DMS79 treated with DMSO at 0.1 percent for 48 hours (cell line): ENCODE measurements at regions not wholly inside any gene's neighbourhood (a gene's known extent, or its start where the extent isn't known, plus 50 kb on each side); places are given as distances from the start of the nearest gene placed in this dataset.

Experiments
- DNase-seq: peaks from one replicate; lab custom pipeline; 2025; lab: John Stamatoyannopoulos, UW

DNA sequence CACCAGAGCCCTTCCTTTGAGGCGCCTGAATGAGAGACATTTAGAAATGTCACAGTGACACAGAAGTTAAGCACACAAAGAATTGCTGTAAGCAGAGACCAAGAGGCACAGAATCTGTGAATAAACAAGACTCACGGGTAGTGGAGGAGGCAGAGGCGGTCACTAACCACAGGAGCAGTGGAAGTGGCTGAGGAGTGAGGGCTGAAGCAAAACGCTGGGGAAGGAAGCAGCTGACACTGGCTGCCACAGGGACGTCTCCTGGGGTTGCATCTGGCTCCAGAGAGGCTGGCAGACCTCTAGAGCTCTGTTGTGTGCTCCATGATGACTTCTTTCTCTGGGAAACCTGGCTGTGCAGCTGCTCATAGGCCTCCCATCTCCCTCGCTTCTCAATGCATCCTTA is 65.0 kb upstream of the SLC2A12 start:
- no peak for DNase-seq

DNA sequence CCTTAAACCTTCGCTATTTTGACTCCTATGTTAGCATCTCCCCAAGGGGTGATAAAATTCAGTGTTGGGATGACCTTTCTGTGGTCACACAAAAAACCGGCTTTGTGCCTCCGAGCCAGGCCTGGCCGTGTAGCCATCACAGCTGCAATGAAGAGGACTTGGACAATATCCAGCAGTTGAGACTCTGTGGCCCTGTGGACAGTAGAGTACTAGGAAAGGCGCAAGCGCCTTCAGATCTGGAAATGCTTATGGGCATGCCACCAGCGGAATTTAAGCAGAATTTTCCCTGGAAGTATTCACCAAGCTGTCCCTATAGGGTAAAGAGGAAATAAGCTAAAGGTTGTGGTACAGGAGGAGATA is 63.3 kb upstream of the SLC2A12 start:
- DNase-seq: no peak

DNA sequence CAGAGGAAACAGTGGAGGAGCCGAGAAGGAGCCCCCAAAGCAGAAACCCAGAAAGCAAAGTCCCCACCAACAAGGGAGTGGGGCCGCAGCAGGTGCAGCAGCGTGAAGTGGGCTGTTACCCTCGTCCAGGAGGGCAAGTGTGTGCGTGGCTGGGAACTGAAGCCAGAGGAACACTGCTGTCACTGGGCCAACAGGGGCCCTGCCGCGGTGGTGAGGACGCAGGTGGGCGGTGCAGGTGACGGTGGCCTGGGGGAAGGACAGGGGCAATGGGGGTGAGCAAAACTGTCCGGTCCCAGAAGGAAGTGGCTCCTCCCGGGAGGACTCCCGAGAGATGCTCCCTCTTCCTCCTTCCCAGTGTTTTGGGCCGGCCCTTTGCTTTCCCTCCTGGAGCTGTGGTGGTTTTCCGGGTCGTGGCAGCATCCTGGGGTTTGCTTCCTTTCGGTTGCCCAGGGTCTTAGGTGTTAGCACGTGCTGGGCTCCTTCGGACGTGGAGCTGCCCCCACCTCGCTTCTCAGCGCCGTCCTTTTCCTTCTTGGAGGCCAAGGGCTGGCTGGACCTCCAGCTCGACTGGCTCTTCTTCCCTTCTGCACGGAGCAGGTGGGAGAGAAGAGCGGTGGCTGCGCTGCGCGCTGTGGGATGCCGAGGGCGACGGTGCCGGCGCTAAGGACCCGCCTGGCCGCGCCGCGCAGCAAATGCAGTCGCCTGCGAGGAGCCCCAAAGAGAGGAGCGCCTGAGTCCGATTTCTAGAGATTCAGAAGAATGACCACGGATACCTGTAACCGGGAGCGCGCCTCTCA is 62.7 kb upstream of the SLC2A12 start:
- DNase-seq: no peak

DNA sequence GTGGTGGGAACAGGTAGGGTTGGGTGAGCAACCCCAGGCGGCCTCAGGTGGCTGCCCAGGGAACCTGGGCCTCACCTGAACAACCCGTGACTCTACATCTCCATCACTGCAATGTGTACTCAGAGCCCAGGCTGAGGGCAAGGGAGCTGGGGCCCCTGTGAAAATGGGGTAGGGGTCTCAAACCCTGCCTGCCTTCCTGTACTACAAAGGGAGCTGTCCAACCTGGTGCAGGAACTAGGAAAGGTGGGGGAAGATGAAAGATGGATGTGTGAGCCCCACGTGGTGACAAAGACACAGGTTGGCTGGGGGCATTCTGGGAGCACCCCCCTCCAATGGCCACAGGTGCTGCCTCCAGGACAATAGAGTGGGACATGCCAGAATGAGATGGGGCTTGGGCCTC is 62.1 kb upstream of the SLC2A12 start:
- DNase-seq: no peak

DNA sequence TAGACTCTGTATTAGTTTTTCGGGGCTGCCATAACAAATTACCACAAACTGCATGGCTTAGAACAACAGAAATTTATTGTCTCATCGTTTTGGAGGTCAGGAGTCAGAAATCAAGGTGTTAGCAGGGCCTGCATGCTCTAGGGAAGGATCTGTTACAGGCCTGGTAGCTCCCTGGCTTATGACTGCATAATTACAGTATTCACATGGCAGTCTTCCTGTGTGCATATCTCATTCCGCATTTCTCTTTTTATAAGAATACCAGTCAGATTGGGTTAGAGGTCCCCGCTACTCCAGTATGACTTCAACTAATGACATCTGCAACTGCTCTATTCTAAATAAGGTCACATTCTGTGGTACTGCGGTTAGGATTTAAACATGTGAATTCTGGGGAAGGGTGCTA is 59.3 kb upstream of the SLC2A12 start:
- DNase-seq: no peak

DNA sequence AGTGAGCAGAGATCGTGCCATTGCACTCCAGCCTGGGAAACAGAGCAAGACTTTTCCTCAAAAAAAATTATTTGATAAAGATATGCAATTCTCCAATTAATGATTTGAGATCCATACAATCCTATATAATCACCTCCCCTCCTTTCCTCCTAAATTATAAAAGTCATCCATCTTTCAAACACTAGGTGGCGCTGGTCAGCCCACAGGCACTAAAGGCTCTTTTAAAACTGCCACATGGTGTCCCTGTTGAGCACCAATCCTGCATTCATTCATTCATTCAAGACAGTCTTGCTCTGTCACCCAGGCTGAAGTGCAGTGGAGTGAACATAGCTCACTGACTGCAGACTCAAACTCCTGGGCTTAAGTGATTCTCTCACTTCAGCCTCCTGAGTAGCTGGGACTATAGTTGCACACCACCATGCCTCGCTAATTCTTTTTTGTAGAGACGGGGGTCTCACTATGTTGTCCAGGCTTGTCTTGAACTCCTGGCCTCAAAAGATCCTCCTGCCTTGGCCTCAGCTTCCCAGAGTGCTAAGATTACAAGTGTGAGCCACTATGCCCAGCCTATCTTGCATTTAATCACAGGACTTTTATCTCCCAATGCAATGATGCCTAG is 58.7 kb upstream of the SLC2A12 start:
- no peak for DNase-seq

DNA sequence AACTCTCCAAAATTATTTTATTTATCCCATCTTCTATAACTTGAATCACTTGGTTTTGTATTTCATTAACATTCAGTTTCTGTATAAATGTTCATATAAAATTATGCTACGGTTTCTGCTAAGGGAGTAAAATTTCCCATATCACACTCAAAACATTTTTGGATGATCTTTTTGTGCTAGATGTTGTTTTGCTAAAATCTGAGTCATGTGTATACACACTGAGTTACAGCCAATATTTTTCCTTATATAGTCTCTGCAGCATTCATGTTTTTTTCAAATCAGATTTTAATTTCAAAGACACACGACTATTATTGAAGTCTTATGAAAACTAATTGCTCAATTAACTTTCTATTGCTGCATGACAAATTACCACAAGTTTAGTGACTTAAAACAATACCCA is 54.3 kb upstream of the SLC2A12 start:
- DNase-seq: no peak

DNA sequence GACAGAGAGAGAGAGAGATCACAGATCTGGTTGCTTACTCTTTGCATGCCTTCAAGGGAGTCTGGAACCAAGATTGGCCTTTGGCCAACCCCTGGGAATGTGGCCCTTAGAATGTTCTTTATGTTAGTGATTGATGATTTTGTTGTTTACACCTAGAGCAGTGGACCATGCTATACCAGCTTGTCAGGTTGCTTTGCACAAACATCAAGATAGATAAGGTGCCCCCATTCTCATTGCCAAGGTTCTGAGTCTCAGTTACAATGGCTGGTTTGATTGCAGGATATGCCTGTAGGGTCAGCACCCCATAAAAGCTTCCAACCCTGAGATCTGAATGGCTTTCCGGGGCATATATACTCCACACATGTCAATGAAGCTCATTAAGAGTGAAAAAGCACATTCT is 53.5 kb upstream of the SLC2A12 start:
- DNase-seq: peak; percentile 33

DNA sequence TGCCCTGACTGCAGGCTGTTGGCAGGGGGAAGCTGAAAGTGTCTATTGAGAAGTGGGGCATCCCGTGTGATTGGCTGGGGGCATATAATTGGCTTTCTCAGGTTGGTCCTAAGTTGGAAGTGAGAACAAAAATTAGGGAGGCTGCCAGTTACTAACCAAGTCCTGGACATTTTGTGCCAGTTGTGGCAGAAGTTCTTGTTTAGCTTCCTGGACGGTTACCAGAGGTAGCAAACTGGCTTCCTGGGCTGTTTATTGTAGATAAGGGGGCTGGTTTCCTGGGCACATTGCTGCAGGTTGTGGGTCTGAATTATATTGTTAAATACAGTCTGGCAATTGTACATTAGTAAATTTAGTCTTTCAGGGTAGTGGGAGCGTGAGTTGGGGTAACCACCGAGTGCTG is 50.6 kb upstream of the SLC2A12 start:
- DNase-seq: no peak
